CD1c-positive myeloid dendritic cell (primary cell): ENCODE measurements at regions not wholly inside any gene's neighbourhood (a gene's known extent, or its start where the extent isn't known, plus 50 kb on each side); places are given as distances from the start of the nearest gene placed in this dataset.
"Not testable (repeated sequence)": the region's sequence is repeated elsewhere in the genome, so short reads cannot be mapped to it uniquely, and the experiment has no call there.

Experiments used
- DNase-seq: peaks from one replicate; pipeline ENCODE4 v3.0.0-alpha.2; 2016; ENCODE audit errors: extremely low spot score

- not testable (repeated sequence) for DNase-seq
Measured at GRCh38 chr5:98546924-98547323, 226.5 kb upstream of the RGMB start.

- DNase-seq: no peak
Measured at GRCh38 chr5:98556712-98557111, 216.8 kb upstream of the RGMB start.

- no peak for DNase-seq
Measured at GRCh38 chr5:98557916-98558315, 215.5 kb upstream of the RGMB start.

GRCh38 chr5:98563885-98564653 lies 209.4 kb upstream of the RGMB start:
- DNase-seq: no peak

GRCh38 chr5:98564836-98565235 lies 208.6 kb upstream of the RGMB start:
- no peak for DNase-seq

- no peak for DNase-seq
Measured at GRCh38 chr5:98568336-98568735, 205.1 kb upstream of the RGMB start.

GRCh38 chr5:98569288-98569687 lies 204.2 kb upstream of the RGMB start:
- no peak for DNase-seq

- no peak for DNase-seq
Measured at GRCh38 chr5:98570010-98570409, 203.5 kb upstream of the RGMB start.

GRCh38 chr5:98570661-98571191 lies 202.7 kb upstream of the RGMB start:
- DNase-seq: no peak

- no peak for DNase-seq
Measured at GRCh38 chr5:98573834-98574320, 199.6 kb upstream of the RGMB start.

GRCh38 chr5:98576275-98576674 lies 197.2 kb upstream of the RGMB start:
- no peak for DNase-seq

- DNase-seq: no peak
Measured at GRCh38 chr5:98578438-98578837, 195.0 kb upstream of the RGMB start.

- DNase-seq: no peak
Measured at GRCh38 chr5:98581112-98581997, 192.1 kb upstream of the RGMB start.

GRCh38 chr5:98583586-98583985 lies 189.9 kb upstream of the RGMB start:
- no peak for DNase-seq

GRCh38 chr5:98585661-98586310 lies 187.7 kb upstream of the RGMB start:
- no peak for DNase-seq

GRCh38 chr5:98586581-98586980 lies 186.9 kb upstream of the RGMB start:
- no peak for DNase-seq

GRCh38 chr5:98587166-98587565 lies 186.3 kb upstream of the RGMB start:
- no peak for DNase-seq

- no peak for DNase-seq
Measured at GRCh38 chr5:98588215-98588614, 185.2 kb upstream of the RGMB start.

- no peak for DNase-seq
Measured at GRCh38 chr5:98593418-98593817, 180.0 kb upstream of the RGMB start.

- DNase-seq: no peak
Measured at GRCh38 chr5:98594098-98594497, 179.4 kb upstream of the RGMB start.

GRCh38 chr5:98599016-98599415 lies 174.4 kb upstream of the RGMB start:
- DNase-seq: no peak

GRCh38 chr5:98602534-98603112 lies 170.8 kb upstream of the RGMB start:
- no peak for DNase-seq
